PC-3 (cell line): ENCODE measurements at regions not wholly inside any gene's neighbourhood (a gene's known extent, or its start where the extent isn't known, plus 50 kb on each side); places are given as distances from the start of the nearest gene placed in this dataset.

Source experiments
- ATAC-seq: fragments of 200-7000 bp; cut with Tn5 transposase; 2 replicates; pipeline ENCODE4 v1.9.1; 2020; ENCODE audit warnings: mild to moderate bottlenecking, moderate library complexity
- BruUV-seq: library from RNA; stranded (reverse); fragments of 400-500 nt; replicated peaks from 2 replicates; lab custom pipeline; 2021; lab: Mats Ljungman, UMichigan
- CTCF ChIA-PET: fragments of 300-600 bp; sonication (Branson Sonifier 250); formaldehyde crosslinking; loops from one replicate; lab custom pipeline; 2022; ENCODE audit warnings: antibody characterized with exemption; lab: Charles Lee
- POLR2A ChIA-PET: fragments of 300-600 bp; sonication (Branson Sonifier 250); formaldehyde crosslinking; loops from one replicate; lab custom pipeline; 2022; ENCODE audit warnings: antibody characterized with exemption; ENCODE audit not compliant: unreplicated experiment; lab: Charles Lee
- DNase-seq: peaks from one replicate; pipeline ENCODE4 v3.0.0-alpha.2; 2015
- H2AFZ ChIP-seq: fragments of 300-600 bp; sonication (generic); 2 replicates; pipeline ENCODE4 v1.6.0; 2016; ENCODE audit warnings: antibody characterized with exemption, low read length
- H3F3A ChIP-seq: fragments of 300-600 bp; sonication (generic); one replicate; pipeline ENCODE4 v1.6.0; 2017; ENCODE audit warnings: antibody characterized with exemption, low read length, control low read depth, mild to moderate bottlenecking; ENCODE audit not compliant: unreplicated experiment
- H3K27ac ChIP-seq: fragments of 300-600 bp; sonication (generic); 2 replicates; pipeline ENCODE4 v1.5.1; 2016; ENCODE audit warnings: mild to moderate bottlenecking, low read length
- H3K27me3 ChIP-seq: fragments of 300-600 bp; sonication (generic); 2 replicates; pipeline ENCODE4 v1.6.1; 2016; ENCODE audit warnings: low read length, mixed read lengths
- H3K36me3 ChIP-seq: fragments of 300-600 bp; sonication (generic); 2 replicates; pipeline ENCODE4 v1.6.1; 2016; ENCODE audit warnings: low read depth, mixed run types, low read length, mixed read lengths
- H3K4me1 ChIP-seq: fragments of 300-600 bp; sonication (generic); 2 replicates; pipeline ENCODE4 v1.5.1; 2016; ENCODE audit warnings: low read length; ENCODE audit not compliant: insufficient read depth
- H3K4me2 ChIP-seq: fragments of 300-600 bp; sonication (generic); 2 replicates; pipeline ENCODE4 v1.6.0; 2016; ENCODE audit warnings: low read length
- H3K4me3 ChIP-seq: fragments of 300-600 bp; sonication (generic); 2 replicates; pipeline ENCODE4 v1.5.1; 2016; ENCODE audit warnings: mild to moderate bottlenecking, low read length, mixed read lengths
- H3K79me2 ChIP-seq: fragments of 300-600 bp; sonication (generic); 2 replicates; pipeline ENCODE4 v1.6.1; 2017; ENCODE audit warnings: low read length, mixed read lengths
- H3K9ac ChIP-seq: fragments of 300-600 bp; sonication (generic); 2 replicates; pipeline ENCODE4 v1.6.0; 2016; ENCODE audit warnings: mild to moderate bottlenecking, low read length
- H3K9me2 ChIP-seq: fragments of 300-600 bp; sonication (generic); replicated peaks from 2 replicates; pipeline ENCODE4 v1.6.1; 2016; ENCODE audit warnings: mixed run types, low read length, mixed read lengths
- H3K9me3 ChIP-seq: fragments of 300-600 bp; sonication (generic); 2 replicates; pipeline ENCODE4 v1.6.1; 2016; ENCODE audit warnings: low read length, mixed read lengths
- H4K20me1 ChIP-seq: fragments of 300-600 bp; sonication (generic); 2 replicates; pipeline ENCODE4 v1.6.1; 2016; ENCODE audit warnings: low read length, mixed read lengths
- CTCF ChIP-seq: fragments of 300-600 bp; sonication (generic); conservative IDR thresholded peaks from 2 replicates; pipeline ENCODE4 v1.5.1; 2017; ENCODE audit warnings: antibody characterized with exemption, low read depth, mild to moderate bottlenecking, low read length
- EZH2 ChIP-seq: fragments of 300-600 bp; sonication (generic); IDR thresholded peaks from one replicate; pipeline ENCODE4 v1.6.1; 2017; ENCODE audit warnings: antibody characterized with exemption, mild to moderate bottlenecking, low read length; ENCODE audit not compliant: unreplicated experiment
- EZH2phosphoT487 ChIP-seq: fragments of 300-600 bp; sonication (generic); IDR thresholded peaks from 2 replicates; pipeline ENCODE4 v1.6.1; 2018; ENCODE audit warnings: mild to moderate bottlenecking, antibody characterized with exemption, low read length, borderline replicate concordance
- intact Hi-C: fragments of 100-400 bp; cut with micrococcal nuclease; formaldehyde crosslinking; loops from 2 replicates; pipeline ENCODE4 v1.9.0; 2023

GRCh38 chr2:226174390-226174789 is 625.2 kb downstream of the IRS1 start:
- Histone ChIP-seq H3K4me1 (peaks cover 5% of the 10 kb centered on the region; the same call in 1 of the 2 replicates), H3F3A (no peaks in the 10 kb centered on the region), H4K20me1 (no peaks in the 10 kb centered on the region), H3K9me3 (peaks cover 11% of the 10 kb centered on the region; the same call in 1 of the 2 replicates), H3K9ac (no peak overlapping the region), H3K27me3 (no peaks in the 10 kb centered on the region), H3K4me2 (no peak overlapping the region), H3K79me2 (no peaks in the 10 kb centered on the region), H3K36me3 (peaks cover 12% of the 10 kb centered on the region; the same call in 1 of the 2 replicates), H3K27ac (no peak overlapping the region), H3K9me2 (no peaks in the 10 kb centered on the region), H2AFZ (no peak overlapping the region), H3K4me3 (no peak overlapping the region)
- TF ChIP-seq EZH2phosphoT487 (no peak), CTCF (no peak), EZH2 (no peak)
- intact Hi-C loops = no loop called here
- POLR2A ChIA-PET = no interaction called here
- no TSS peak for BruUV-seq
- CTCF ChIA-PET = no interaction called here
- DNase-seq (no peak), ATAC-seq (no peak)

GRCh38 chr2:226172939-226173338 is 626.7 kb downstream of the IRS1 start:
- CTCF ChIA-PET = no interaction called here
- ATAC-seq (no peak), DNase-seq (no peak)

More at GRCh38 chr2:226172939-226173338, 626.7 kb downstream of the IRS1 start:
- H3K9me2 ChIP-seq = no peaks in the 10 kb centered on the region
- H3K4me1 ChIP-seq = no peaks in the 10 kb centered on the region
- intact Hi-C loops = no loop called here
- H3K27me3 ChIP-seq = no peaks in the 10 kb centered on the region
- POLR2A ChIA-PET = no interaction called here
- peaks cover 5% of the 10 kb centered on the region; the same call in 1 of the 2 replicates for H3K36me3 ChIP-seq
- H3K9ac ChIP-seq = no peak overlapping the region
- no peak overlapping the region for H2AFZ ChIP-seq
- no peak overlapping the region for H3K4me3 ChIP-seq
- H3K4me2 ChIP-seq = no peak overlapping the region
- BruUV-seq = no TSS peak
- no peak for TF ChIP-seq CTCF
- TF ChIP-seq EZH2phosphoT487 = no peak
- TF ChIP-seq EZH2 = no peak
- H4K20me1 ChIP-seq = no peaks in the 10 kb centered on the region
- no peaks in the 10 kb centered on the region for H3F3A ChIP-seq
- no peak overlapping the region for H3K27ac ChIP-seq
- H3K79me2 ChIP-seq = no peaks in the 10 kb centered on the region
- H3K9me3 ChIP-seq = peaks cover 5% of the 10 kb centered on the region; the same call in 1 of the 2 replicates
